ENCODE measurements at regions not wholly inside any gene's neighbourhood (a gene's known extent, or its start where the extent isn't known, plus 50 kb on each side); places are given as distances from the start of the nearest gene placed in this dataset.

DNA sequence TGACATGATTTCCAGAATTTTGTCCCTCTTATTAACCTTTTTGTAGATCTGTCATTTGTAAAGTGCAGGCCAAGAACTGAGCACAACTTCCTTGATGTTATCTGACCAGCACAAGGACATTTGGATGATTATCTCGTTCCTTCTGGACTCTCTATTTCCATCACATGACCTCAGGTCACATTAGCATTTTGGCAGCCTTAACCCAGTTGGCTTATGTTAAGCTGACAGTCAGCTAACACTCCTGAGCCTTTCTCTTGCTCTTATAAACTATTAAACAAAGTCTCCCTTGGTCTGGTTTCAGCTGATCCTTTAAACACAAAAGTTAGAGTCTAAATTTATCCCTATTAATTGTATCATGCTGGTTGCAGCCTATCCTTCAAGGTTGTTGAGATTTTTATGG, 167.2 kb upstream of the RBBP8 start:
- Histone ChIP-seq H3K27me3 (ENCODE audit: insufficient read depth, low read length) (no peaks in the 10 kb centered on the region), H3K27ac (ENCODE audit: low read depth, low read length) (no peak overlapping the region), H3K36me3 (ENCODE audit: control insufficient read depth in 1 of 2, insufficient read depth in 2 of 2, low read length in 2 of 2) (no peaks in the 10 kb centered on the region), H3K9me2 (ENCODE audit: insufficient read depth) (no peaks in the 10 kb centered on the region), H3K79me2 (ENCODE audit: insufficient read depth, low read length) (no peaks in the 10 kb centered on the region), H3K4me3 (replicated peaks in 1 of 2; ENCODE audit: low read depth in 1 of 2, low read length in 2 of 2) (no peak overlapping the region), H4K20me1 (ENCODE audit: insufficient read depth) (no peaks in the 10 kb centered on the region), H3K4me2 (ENCODE audit: low read length) (no peak overlapping the region), H3K4me1 (ENCODE audit: control insufficient read depth in 1 of 2, insufficient read depth in 2 of 2, low read length in 2 of 2) (no peaks in the 10 kb centered on the region), H3K9ac (ENCODE audit: low read length) (no peak overlapping the region), H2AFZ (ENCODE audit: low read depth, low read length, poor library complexity, severe bottlenecking) (no peak overlapping the region), H3K9me3 (ENCODE audit: control insufficient read depth in 1 of 2, insufficient read depth in 1 of 2, low read depth in 1 of 2, low read length in 2 of 2) (no peaks in the 10 kb centered on the region)
- ATAC-seq = no peak
- CTCF ChIA-PET = no interaction called here
- no TSS peak for BruUV-seq (replicated peaks)
- POLR2A ChIA-PET = no interaction called here
- TF ChIP-seq CBX3 (IDR thresholded peaks at IDR 0.05; ENCODE audit: low read depth) (no peak), RAD21 (IDR thresholded peaks at IDR 0.05; ENCODE audit: low read depth) (no peak), POLR2A (IDR thresholded peaks at IDR 0.05; ENCODE audit: borderline replicate concordance, extremely low read depth, insufficient read depth, insufficient read length) (no peak), EZH2phosphoT487 (IDR thresholded peaks at IDR 0.05; ENCODE audit: borderline replicate concordance) (no peak), TCF7L2 (IDR thresholded peaks at IDR 0.05; ENCODE audit: borderline replicate concordance, extremely low read depth, insufficient read depth, insufficient read length) (no peak), ZNF274 (IDR thresholded peaks at IDR 0.05; ENCODE audit: low read depth, low read length) (no peak), SP1 (IDR thresholded peaks at IDR 0.05; ENCODE audit: low read depth) (no peak)
- TF ChIP-seq, protein P1, sequence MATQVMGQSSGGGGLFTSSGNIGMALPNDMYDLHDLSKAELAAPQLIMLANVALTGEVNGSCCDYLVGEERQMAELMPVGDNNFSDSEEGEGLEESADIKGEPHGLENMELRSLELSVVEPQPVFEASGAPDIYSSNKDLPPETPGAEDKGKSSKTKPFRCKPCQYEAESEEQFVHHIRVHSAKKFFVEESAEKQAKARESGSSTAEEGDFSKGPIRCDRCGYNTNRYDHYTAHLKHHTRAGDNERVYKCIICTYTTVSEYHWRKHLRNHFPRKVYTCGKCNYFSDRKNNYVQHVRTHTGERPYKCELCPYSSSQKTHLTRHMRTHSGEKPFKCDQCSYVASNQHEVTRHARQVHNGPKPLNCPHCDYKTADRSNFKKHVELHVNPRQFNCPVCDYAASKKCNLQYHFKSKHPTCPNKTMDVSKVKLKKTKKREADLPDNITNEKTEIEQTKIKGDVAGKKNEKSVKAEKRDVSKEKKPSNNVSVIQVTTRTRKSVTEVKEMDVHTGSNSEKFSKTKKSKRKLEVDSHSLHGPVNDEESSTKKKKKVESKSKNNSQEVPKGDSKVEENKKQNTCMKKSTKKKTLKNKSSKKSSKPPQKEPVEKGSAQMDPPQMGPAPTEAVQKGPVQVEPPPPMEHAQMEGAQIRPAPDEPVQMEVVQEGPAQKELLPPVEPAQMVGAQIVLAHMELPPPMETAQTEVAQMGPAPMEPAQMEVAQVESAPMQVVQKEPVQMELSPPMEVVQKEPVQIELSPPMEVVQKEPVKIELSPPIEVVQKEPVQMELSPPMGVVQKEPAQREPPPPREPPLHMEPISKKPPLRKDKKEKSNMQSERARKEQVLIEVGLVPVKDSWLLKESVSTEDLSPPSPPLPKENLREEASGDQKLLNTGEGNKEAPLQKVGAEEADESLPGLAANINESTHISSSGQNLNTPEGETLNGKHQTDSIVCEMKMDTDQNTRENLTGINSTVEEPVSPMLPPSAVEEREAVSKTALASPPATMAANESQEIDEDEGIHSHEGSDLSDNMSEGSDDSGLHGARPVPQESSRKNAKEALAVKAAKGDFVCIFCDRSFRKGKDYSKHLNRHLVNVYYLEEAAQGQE (IDR thresholded peaks at IDR 0.05; ENCODE audit: low read depth) = no peak
- TF ChIP-seq, protein P2, sequence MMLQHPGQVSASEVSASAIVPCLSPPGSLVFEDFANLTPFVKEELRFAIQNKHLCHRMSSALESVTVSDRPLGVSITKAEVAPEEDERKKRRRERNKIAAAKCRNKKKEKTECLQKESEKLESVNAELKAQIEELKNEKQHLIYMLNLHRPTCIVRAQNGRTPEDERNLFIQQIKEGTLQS (IDR thresholded peaks at IDR 0.05) = no peak
- intact Hi-C loops (cut with micrococcal nuclease) = no loop called here
- RAD21 ChIA-PET (ENCODE audit: low non-redundant PET in 1 of 2, low total read pairs in 2 of 2, uncharacterized antibody in 2 of 2, unreplicated experiment in 2 of 2) = no interaction called here
- no peak for DNase-seq (ENCODE audit: low read depth, low spot score)

All from HCT116 (cell line).